Uterus (tissue), 2 donors: ENCODE measurements at regions not wholly inside any gene's neighbourhood (a gene's known extent, or its start where the extent isn't known, plus 50 kb on each side); places are given as distances from the start of the nearest gene placed in this dataset.

Experiments used
- CTCF ChIP-seq, 4 experiments: fragments of 200-600 bp in 2 of 4; fragments of 450-650 bp in 2 of 4; sonication (generic) in 2 of 4; IDR thresholded peaks; one replicate each; pipeline ENCODE4 v1.5.1; 2016 to 2019; ENCODE audit warnings: antibody characterized with exemption in 4 of 4, mild to moderate bottlenecking in 2 of 4, moderate library complexity in 1 of 4
- POLR2A ChIP-seq, 2 donors: fragments of 450-650 bp; IDR thresholded peaks; one replicate each; pipeline ENCODE4 v1.6.1; 2016; ENCODE audit warnings: antibody characterized with exemption in 2 of 2, mild to moderate bottlenecking in 1 of 2, moderate library complexity in 1 of 2

DNA sequence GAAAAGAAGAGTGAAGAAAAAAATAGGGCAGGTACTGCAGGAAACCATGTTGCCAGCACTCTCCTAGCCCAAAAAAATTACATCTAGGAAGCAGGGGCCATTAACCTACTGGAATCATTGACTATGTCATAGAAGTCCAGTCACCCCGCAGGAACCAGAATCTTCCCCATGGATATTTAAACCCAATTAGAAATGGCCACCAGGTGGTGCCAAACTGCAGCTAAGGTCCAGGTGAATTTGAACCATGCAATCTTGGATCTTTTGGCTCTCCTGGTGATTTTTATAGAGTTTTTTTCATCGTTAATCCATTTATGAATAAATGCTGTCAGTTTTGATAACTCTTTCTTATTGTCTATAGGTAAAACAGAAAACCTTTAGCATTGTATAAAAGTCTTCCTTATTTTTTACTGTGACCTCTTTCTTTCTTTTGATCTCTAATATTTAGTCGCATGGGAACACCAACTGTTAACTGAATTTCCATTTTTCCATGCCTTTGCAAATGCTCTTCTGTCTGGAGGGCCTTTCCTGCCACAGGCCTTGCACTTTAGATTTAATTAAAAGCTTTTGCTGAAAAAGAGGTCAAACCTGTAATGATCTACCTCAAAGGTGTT lies 147.5 kb upstream of the FGF10 start:
- TF ChIP-seq CTCF (IDR thresholded peaks at IDR 0.05): peak; percentile 16 to 61 (median 40)
- TF ChIP-seq POLR2A (IDR thresholded peaks at IDR 0.05): no peak
